ENCODE measurements at regions not wholly inside any gene's neighbourhood (a gene's known extent, or its start where the extent isn't known, plus 50 kb on each side); places are given as distances from the start of the nearest gene placed in this dataset.

- TF ChIP-seq, protein P1, sequence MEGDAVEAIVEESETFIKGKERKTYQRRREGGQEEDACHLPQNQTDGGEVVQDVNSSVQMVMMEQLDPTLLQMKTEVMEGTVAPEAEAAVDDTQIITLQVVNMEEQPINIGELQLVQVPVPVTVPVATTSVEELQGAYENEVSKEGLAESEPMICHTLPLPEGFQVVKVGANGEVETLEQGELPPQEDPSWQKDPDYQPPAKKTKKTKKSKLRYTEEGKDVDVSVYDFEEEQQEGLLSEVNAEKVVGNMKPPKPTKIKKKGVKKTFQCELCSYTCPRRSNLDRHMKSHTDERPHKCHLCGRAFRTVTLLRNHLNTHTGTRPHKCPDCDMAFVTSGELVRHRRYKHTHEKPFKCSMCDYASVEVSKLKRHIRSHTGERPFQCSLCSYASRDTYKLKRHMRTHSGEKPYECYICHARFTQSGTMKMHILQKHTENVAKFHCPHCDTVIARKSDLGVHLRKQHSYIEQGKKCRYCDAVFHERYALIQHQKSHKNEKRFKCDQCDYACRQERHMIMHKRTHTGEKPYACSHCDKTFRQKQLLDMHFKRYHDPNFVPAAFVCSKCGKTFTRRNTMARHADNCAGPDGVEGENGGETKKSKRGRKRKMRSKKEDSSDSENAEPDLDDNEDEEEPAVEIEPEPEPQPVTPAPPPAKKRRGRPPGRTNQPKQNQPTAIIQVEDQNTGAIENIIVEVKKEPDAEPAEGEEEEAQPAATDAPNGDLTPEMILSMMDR (IDR thresholded peaks at IDR 0.05; ENCODE audit: extremely low read depth, insufficient read depth, missing control alignments), result no peak
- DNase-seq (ENCODE audit: low spot score), result no peak
- in situ Hi-C loops (cut with MboI; ENCODE audit: low pct_unique_long_range_greater_than_20kb, low sequenced_read_pairs, unreplicated experiment), result no loop called here
Measured at GRCh38 chr16:17827313-17827712, 356.6 kb upstream of the XYLT1 start.

- in situ Hi-C loops (cut with MboI; ENCODE audit: low pct_unique_long_range_greater_than_20kb, low sequenced_read_pairs, unreplicated experiment), result no loop called here
Measured at GRCh38 chr16:17817943-17818342, 347.2 kb upstream of the XYLT1 start.

GRCh38 chr16:17817260-17817659 is 346.5 kb upstream of the XYLT1 start:
- TF ChIP-seq, protein P1 (IDR thresholded peaks at IDR 0.05; ENCODE audit: extremely low read depth, insufficient read depth, missing control alignments), result no peak
- DNase-seq (ENCODE audit: low spot score), result no peak
- in situ Hi-C loops (cut with MboI; ENCODE audit: low pct_unique_long_range_greater_than_20kb, low sequenced_read_pairs, unreplicated experiment), result no loop called here

More at GRCh38 chr16:17817943-17818342, 347.2 kb upstream of the XYLT1 start:
- DNase-seq (ENCODE audit: low spot score), result no peak
- TF ChIP-seq, protein P1 (IDR thresholded peaks at IDR 0.05; ENCODE audit: extremely low read depth, insufficient read depth, missing control alignments), result no peak

- in situ Hi-C loops (cut with MboI; ENCODE audit: low pct_unique_long_range_greater_than_20kb, low sequenced_read_pairs, unreplicated experiment), result no loop called here
- no peak for DNase-seq (ENCODE audit: low spot score)
- TF ChIP-seq, protein P1 (IDR thresholded peaks at IDR 0.05; ENCODE audit: extremely low read depth, insufficient read depth, missing control alignments), result no peak
Measured at GRCh38 chr16:17812771-17813170, 342.0 kb upstream of the XYLT1 start.

DNA sequence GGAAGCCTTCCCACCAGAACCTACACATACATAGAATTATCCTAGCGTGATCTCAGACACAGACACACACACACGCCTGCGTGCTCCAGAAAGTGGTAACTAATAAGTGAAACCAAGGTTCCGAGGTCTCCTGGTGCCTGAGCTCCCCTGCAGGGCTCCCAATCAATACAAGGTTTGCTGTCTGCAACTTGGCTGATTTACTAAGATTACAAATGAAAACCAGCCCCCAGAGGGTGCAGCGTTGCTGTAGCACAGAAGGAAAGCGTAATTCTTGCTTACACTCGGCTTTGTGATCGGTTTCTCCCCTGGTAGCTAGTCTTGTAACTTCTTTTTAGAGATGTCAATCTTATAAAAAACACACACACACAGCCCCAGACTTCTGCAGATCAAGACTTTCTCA is 334.1 kb upstream of the XYLT1 start:
- in situ Hi-C loops (cut with MboI; ENCODE audit: low pct_unique_long_range_greater_than_20kb, low sequenced_read_pairs, unreplicated experiment), result no loop called here
- TF ChIP-seq, protein P1 (IDR thresholded peaks at IDR 0.05; ENCODE audit: extremely low read depth, insufficient read depth, missing control alignments), result no peak
- DNase-seq (ENCODE audit: low spot score), result no peak

DNA sequence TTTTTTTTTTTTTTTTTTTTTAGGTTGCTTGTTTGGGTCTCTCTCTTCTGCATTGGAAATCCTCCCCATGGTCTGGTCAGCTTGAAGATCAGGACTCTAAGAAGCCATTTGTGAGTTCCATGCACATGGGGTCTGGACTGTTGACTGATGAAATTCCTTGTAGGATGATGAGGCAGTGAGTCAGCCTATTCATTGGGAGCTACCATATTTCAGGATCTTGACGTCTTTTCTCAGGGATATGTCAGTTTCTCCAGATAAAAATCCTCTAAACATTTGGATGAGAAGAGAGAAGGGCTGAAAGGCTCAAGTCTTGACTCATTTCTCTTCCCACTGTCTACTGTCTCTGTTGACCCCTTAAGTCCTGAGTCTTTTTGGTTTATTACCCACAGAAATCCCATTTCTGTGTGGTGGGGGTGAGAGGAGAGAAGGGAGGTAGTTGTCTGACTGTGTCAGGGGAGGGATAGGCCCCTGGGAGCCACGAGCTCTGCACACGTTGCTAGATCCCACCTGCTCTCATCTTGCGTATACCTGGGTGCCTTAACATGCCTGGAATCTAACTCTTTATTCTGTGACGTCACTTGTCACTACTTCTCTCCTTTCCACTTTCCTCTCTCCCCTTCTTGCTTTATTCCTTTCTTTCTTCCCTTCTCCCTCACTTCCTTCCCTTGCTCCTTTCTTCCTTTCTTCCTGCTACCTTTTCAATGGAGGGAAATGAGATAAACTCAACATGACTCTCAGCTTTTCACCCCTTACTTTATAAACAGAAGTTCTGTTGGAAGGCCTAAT is 333.1 kb upstream of the XYLT1 start:
- no peak for DNase-seq (ENCODE audit: low spot score)
- in situ Hi-C loops (cut with MboI; ENCODE audit: low pct_unique_long_range_greater_than_20kb, low sequenced_read_pairs, unreplicated experiment), result no loop called here
- TF ChIP-seq, protein P1 (IDR thresholded peaks at IDR 0.05; ENCODE audit: extremely low read depth, insufficient read depth, missing control alignments), result no peak

Measured in GM13977 (cell line).